ENCODE measurements at regions not wholly inside any gene's neighbourhood (a gene's known extent, or its start where the extent isn't known, plus 50 kb on each side); places are given as distances from the start of the nearest gene placed in this dataset.
"Not testable (repeated sequence)": the region's sequence is repeated elsewhere in the genome, so short reads cannot be mapped to it uniquely, and the experiment has no call there.

- intact Hi-C loops (cut with DNase I) = no loop called here
- DNase-seq = peak in 1 of 42 donors; percentile 27
Observed at GRCh38 chr11:23311986-23312940, 452.0 kb upstream of the CCDC179 start.

- no peak for DNase-seq
- intact Hi-C loops (cut with DNase I) = no loop called here
Observed at GRCh38 chr11:23313001-23313400, 452.7 kb upstream of the CCDC179 start.

DNA sequence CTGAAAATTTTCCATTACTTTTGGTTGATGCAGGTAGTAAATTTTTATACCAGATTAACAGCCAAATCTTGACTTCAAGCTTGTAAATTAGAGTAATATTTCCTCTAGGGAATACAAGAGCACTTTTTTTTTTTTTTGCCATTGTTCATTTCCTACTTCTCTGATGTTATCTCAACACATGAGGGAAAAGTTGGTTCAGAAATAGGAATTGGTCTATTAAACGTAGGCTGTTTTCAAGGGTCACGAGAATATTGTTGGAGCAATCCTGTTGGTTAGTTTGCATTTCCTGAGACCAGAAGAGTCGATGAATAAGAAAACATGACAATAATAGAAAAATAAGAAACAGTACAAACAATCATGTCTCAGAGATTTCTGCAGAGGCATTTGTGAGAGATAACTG lies 453.9 kb upstream of the CCDC179 start:
- intact Hi-C loops (cut with DNase I) = no loop called here
- DNase-seq = no peak

GRCh38 chr11:23315286-23315685 lies 455.0 kb upstream of the CCDC179 start:
- no peak for DNase-seq
- intact Hi-C loops (cut with DNase I) = no loop called here

DNA sequence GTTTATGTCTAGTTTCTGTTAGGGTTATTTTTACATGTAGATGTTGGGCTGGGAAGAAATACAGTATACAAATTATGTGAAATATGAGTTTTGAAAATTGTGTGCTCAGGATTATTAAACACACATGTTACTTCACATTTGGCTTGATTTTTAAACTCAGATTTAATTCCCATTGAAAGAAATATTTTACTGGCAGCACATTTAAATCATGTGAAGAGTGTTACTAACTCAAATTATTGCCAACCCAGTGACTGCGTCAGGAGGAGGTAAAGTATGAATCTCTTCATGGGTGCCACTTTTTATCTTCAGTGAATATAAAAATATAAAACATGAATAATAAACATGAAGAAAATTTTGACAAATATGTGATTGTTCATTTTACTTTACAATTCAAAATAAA lies 457.5 kb upstream of the CCDC179 start:
- intact Hi-C loops (cut with DNase I) = no loop called here
- no peak for DNase-seq

- intact Hi-C loops (cut with DNase I) = no loop called here
- DNase-seq = no peak
Observed at GRCh38 chr11:23318670-23319069, 458.4 kb upstream of the CCDC179 start.

- no peak for DNase-seq
- intact Hi-C loops (cut with DNase I) = no loop called here
Observed at GRCh38 chr11:23320131-23320530, 459.9 kb upstream of the CCDC179 start.

GRCh38 chr11:23335586-23335985 lies 475.3 kb upstream of the CCDC179 start:
- DNase-seq; intact Hi-C loops (cut with DNase I): not testable (repeated sequence)

DNA sequence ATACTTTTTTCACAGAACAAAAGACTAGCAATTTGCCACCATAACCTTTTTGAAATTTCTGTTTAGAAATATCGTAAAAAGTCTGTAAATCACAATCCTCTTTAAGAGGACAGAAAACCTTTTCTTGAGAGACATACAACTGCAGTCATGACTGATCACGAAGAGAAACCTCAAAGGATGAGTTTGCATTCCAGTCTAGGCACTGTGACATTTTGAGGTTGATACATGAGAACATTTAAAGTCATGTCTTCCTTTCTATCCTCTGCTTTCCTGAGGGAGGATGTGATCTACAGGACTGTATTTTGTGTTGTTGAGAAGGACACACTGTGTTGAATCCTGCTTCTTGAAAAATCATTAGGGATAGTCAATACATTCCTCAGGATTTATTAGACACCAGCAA lies 476.7 kb upstream of the CCDC179 start:
- intact Hi-C loops (cut with DNase I) = no loop called here
- DNase-seq = no peak

DNA sequence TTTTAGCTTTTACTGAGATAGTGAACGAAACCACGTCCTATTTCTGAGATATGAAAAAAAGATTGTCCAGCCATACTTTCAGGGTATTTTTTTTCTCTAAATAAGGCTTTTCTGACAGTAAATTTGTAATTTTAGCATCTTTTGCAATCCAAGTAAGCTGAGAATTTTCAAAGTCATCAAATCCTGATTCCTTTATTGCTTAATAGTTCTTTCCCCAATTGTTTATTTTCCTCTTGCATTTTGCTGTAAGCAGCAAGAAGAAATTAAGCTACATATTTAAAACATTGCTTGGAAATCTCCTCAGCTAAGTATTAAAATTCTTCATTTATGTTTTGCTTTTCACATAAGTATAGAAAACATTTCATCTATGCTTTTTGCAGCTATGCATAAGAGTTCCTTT lies 493.3 kb upstream of the CCDC179 start:
- no peak for DNase-seq
- intact Hi-C loops (cut with DNase I) = no loop called here

- intact Hi-C loops (cut with DNase I) = no loop called here
- DNase-seq = no peak
Observed at GRCh38 chr11:23359297-23359696, 499.0 kb upstream of the CCDC179 start.

DNA sequence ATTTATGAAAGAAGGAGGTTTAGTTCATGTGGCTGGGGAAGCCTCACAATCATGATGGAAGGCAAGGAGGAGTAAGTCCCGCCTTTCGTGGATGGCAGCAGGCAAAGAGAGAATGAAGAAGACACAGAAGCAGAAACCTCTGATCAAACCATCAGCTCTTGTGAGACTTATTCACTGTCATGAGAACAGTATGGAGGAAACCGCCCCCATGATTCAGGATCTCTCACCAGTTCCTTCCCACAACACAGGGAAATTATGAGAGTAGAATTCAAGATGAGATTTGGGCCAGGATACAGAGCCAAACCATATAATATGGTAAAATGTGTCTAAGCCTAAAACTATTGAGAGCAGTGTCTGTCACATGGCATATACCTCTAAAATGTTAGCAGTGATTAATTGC lies 503.8 kb upstream of the CCDC179 start:
- intact Hi-C loops (cut with DNase I) = no loop called here
- no peak for DNase-seq

GRCh38 chr11:23370580-23371275 lies 510.5 kb upstream of the CCDC179 start:
- no peak for DNase-seq
- intact Hi-C loops (cut with DNase I) = no loop called here

GRCh38 chr11:23377909-23378308 lies 517.6 kb upstream of the CCDC179 start:
- intact Hi-C loops (cut with DNase I) = no loop called here
- DNase-seq = no peak

DNA sequence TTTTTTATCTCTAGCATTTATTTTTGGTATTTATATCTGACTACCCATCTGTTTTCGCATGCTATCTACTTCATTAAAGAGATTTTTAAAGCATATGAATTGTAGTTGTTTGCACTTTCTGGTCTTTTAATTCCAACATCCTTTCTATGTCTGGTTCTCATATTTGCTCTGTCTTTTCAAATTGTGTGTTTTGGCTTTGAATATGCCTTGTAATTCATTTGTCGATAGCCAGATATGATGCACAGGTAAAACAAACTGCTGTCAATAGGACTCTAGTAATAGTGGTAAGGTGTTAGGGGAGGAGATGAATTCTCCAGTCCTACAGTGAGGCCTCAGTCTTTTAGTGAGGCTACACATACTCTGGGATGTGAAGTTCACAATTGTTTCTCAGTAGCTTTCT lies 530.8 kb upstream of the CCDC179 start:
- intact Hi-C loops (cut with DNase I) = no loop called here
- no peak for DNase-seq

DNA sequence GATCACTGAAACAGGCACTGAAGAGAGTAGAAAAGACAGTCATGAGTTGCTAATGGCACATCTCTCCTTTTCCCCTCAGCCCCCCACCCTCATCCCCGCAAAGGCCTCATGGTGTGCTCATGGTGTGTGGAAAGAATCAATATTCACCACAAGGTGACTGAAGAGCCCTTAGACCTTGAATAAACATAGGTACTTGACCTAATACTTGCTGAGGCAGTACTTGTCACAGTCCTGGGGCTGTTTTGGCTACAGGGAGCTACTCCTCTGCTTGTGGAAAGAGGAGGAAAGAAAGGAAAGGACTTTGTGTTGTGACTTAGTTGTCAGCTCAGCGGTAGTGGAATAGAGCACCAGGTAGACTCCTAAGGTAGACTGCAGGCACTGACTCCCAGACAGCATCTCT lies 537.8 kb upstream of the CCDC179 start:
- no peak for DNase-seq
- intact Hi-C loops (cut with DNase I) = no loop called here

- intact Hi-C loops (cut with DNase I) = no loop called here
- DNase-seq = peak in 1 of 42 donors; percentile 10
Observed at GRCh38 chr11:23399995-23400394, 539.7 kb upstream of the CCDC179 start.

- intact Hi-C loops (cut with DNase I) = no loop called here
- DNase-seq = no peak
Observed at GRCh38 chr11:23403210-23404185, 543.2 kb upstream of the CCDC179 start.
